ENCODE measurements at regions not wholly inside any gene's neighbourhood (a gene's known extent, or its start where the extent isn't known, plus 50 kb on each side); places are given as distances from the start of the nearest gene placed in this dataset.

GRCh38 chr6:78511009-78511408, 356.3 kb upstream of the IRAK1BP1 start:
- TF ChIP-seq CTCF (IDR thresholded peaks at IDR 0.05) (no peak), POLR2A (IDR thresholded peaks at IDR 0.05) (no peak)

Measured in thyroid gland (tissue), 4 donors.